ENCODE measurements at regions not wholly inside any gene's neighbourhood (a gene's known extent, or its start where the extent isn't known, plus 50 kb on each side); places are given as distances from the start of the nearest gene placed in this dataset.

- no peak for DNase-seq
These were observed 54.8 kb upstream of the ID3 start for GRCh38 chr1:23614032-23614660.

DNA sequence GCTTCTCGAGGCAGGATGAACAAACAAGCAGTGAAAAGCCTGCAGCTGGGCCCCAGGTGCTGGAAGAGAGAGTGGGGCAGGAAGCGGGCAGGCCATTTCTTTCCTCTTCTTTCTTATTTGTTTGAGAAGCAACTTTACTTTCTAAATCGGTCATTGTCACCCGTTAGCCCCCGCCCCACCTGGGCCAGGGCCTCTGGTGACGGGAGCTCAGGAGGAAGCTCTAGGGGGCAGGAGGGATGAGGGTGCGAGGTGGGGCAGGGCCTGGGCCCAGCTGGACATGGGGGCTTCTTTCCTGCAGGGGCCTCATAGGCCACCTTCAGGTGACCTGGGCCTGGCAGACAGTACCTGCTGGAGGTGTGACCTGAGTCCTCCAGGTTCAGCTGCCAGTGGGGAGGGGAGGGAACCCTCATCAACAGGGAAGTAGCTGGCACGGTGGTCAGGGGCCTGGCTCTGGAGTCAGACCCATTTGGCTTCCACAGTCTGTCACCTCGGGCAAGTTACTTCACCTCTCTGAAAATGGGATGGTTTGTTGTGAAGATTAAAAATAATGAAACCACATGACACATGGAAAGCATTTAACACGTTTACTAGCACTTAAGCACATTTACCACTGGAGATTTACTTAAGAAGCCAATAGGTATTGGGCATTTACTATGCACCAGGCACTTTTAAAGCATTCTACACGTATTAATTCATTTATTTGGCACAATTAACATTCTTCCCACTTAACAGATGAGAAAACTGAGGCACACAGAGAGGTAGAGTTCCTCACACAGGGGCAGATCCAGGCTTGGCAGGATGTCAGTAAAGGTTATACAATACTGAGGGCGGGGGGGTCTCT is 54.1 kb upstream of the ID3 start:
- DNase-seq: no peak

DNA sequence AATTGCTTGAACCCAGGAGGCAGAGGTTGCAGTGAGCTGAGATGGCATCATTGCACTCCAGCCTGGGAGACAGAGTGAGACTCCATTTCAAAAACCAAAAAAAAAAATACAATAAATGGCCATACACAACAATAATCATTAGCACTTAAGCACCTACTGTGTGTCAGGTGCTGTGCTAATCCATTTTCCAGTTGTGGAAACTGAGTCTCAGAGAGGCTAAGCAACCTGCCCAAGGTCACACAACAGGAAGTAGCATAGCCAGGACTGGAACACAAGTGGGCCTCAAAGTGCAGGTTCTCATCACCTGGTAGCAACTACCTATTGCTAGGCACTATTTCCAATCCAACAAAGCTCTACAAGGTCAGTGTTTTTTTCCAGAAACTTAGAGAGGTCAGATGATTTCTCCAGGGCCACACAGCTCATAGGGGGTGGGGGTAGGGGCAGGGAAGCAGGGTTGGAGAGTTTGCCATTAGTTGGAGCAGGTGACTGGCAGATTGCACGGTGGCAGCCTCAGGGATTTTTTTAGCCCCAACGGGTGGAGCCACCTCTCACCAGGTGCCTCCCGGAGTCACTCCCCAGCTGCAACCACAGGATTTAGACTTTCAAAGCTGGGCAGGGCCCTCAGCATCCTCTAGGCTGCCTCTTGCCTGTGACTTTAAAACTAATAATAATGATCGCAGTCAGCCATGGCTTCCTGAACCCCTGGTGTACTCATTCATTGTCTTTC is 52.5 kb upstream of the ID3 start:
- no peak for DNase-seq

DNA sequence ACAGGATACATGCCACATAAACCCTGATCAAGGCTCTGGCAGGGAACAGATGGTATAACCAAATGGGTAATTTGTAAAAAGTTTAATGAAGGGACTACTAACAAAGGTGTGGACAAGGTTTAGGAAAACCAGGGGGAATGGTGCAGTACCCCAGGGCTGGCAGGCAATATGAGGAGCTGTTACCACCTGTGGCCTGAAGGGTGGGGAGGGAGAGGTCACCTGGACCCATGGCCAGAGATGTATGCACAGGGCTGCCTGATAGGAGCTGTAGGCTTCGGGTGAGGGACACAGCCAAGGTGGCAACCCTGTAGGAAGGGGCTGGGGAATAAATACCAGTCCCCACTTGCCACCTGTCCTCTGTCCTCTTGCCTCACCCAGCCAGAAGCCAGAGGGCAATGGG is 51.4 kb upstream of the ID3 start:
- DNase-seq: no peak

DNA sequence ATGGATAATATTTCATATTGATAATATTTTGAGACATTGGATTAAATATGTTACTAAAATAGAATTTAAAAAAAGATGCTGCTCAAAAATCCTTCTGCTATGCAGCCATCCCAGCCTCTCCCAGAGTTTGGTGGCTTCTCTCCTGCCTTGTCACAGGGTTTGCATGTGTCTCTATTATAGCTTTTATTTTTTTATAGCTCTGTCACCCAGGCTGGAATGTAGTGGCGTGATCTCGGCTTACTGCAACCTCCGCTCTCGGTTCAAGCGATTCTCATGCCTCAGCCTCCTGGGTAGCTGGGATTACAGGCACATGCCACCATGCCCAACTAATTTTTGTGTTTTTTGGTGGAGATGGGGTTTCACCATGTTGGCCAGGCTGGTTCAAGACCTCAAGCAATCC is 50.7 kb upstream of the ID3 start:
- no peak for DNase-seq
